ENCODE measurements at regions not wholly inside any gene's neighbourhood (a gene's known extent, or its start where the extent isn't known, plus 50 kb on each side); places are given as distances from the start of the nearest gene placed in this dataset.

DNA sequence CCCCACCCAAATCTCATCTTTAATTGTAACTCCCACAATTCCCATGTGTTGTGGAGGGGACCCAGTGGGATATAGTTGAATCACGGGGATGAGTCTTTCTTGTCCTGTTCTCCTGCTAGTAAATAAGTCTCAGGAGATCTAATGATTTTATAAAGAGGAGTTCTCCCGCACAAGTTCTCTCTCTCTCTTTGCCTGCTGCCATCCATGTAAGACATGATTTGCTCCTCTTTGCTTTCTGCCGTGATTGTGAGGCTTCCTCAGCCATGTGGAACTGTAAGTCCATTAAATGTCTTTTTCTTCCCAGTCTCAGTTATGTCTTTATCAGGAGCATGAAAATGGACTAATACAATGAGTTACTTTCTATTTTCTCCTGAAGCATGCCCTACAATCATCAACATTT lies 1158.5 kb downstream of the CDH18 start:
- TF ChIP-seq EZH2 (IDR thresholded peaks at IDR 0.05; ENCODE audit: borderline replicate concordance, low read length), result no peak
- TF ChIP-seq, protein P1, sequence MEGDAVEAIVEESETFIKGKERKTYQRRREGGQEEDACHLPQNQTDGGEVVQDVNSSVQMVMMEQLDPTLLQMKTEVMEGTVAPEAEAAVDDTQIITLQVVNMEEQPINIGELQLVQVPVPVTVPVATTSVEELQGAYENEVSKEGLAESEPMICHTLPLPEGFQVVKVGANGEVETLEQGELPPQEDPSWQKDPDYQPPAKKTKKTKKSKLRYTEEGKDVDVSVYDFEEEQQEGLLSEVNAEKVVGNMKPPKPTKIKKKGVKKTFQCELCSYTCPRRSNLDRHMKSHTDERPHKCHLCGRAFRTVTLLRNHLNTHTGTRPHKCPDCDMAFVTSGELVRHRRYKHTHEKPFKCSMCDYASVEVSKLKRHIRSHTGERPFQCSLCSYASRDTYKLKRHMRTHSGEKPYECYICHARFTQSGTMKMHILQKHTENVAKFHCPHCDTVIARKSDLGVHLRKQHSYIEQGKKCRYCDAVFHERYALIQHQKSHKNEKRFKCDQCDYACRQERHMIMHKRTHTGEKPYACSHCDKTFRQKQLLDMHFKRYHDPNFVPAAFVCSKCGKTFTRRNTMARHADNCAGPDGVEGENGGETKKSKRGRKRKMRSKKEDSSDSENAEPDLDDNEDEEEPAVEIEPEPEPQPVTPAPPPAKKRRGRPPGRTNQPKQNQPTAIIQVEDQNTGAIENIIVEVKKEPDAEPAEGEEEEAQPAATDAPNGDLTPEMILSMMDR (conservative IDR thresholded peaks at IDR 0.05 in 1 of 2, IDR thresholded peaks at IDR 0.05 in 1 of 2; ENCODE audit: extremely low read depth in 1 of 2, insufficient read depth in 1 of 2, low read depth in 1 of 2, low read length in 2 of 2), result no peak
